ENCODE measurements at regions not wholly inside any gene's neighbourhood (a gene's known extent, or its start where the extent isn't known, plus 50 kb on each side); places are given as distances from the start of the nearest gene placed in this dataset.

DNA sequence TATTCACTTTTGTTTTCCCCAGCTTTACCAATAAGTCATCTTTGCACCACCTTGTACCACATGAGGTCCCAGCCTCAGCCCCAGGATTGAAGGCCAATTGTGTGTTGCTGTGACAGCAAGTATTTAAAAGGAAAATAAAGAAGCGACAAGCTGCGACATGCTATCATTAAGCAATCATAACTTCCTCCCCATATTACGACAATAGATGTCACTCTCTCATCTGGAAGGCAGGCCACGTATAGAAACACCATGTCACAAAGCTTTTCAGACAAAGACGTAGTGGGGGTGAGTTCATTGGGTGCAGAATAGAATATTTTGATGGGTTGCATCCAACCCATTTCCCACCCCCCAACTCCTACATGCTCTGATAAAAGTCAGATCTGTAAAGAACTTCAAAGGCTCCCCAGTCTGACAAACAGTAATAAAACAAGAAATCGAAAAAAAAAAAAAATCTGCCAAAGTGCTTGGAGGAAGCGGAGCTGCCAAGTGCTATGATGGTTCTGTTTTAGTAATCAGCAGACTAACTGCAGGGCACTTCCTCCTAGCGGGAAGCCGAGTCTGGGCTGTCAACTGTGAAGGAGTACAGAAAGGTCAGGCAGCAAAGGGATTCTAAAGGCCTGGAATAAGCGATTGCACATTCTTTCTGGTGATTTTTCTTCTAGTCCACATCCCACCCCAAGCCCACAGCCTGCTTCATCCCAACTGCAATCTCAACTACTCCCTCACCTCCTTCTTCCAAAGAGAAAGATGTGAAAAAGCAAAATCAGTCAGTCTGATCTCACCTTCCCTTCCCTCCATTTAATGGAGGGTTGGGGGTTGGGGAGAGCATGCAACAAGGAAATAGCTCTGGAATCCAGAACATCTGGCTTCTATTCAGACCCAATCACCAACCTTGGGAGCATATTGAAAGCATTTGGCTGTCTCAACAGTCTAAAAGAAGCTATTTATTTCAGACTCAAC is 131.4 kb upstream of the UBASH3B start:
- TF ChIP-seq, protein P1, sequence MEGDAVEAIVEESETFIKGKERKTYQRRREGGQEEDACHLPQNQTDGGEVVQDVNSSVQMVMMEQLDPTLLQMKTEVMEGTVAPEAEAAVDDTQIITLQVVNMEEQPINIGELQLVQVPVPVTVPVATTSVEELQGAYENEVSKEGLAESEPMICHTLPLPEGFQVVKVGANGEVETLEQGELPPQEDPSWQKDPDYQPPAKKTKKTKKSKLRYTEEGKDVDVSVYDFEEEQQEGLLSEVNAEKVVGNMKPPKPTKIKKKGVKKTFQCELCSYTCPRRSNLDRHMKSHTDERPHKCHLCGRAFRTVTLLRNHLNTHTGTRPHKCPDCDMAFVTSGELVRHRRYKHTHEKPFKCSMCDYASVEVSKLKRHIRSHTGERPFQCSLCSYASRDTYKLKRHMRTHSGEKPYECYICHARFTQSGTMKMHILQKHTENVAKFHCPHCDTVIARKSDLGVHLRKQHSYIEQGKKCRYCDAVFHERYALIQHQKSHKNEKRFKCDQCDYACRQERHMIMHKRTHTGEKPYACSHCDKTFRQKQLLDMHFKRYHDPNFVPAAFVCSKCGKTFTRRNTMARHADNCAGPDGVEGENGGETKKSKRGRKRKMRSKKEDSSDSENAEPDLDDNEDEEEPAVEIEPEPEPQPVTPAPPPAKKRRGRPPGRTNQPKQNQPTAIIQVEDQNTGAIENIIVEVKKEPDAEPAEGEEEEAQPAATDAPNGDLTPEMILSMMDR (conservative IDR thresholded peaks at IDR 0.05; ENCODE audit: control insufficient read depth, insufficient read depth, low read depth, low read length) = no peak
- peak; percentile 23 for DNase-seq (ENCODE audit: low read depth)

DNA sequence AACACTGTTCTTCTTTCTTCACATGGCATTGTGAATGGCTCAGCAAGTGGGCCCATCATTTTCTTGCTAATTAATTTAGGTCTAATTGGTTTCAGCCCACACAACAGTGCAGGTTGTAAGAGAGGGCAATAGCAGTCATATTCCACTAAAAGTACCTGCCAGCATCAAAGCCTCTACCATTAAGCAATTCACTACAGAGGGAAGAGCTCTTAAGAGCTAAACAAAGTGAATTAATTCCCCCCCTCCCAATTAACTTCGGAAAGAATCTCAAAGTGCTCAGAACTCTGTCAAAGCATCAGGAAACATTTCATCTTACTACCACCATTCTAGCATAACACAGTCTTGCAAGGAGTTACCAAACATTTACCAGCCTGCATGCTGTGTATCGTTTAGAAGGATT is 133.9 kb upstream of the UBASH3B start:
- TF ChIP-seq, protein P1 (conservative IDR thresholded peaks at IDR 0.05; ENCODE audit: control insufficient read depth, insufficient read depth, low read depth, low read length) = no peak
- H3K4me3 ChIP-seq (ENCODE audit: control insufficient read depth, low read depth, low read length) = no peak overlapping the region
- no peak for DNase-seq (ENCODE audit: low read depth)

More for the DNA sequence above, 131.4 kb upstream of the UBASH3B start:
- no peak overlapping the region for H3K4me3 ChIP-seq (ENCODE audit: control insufficient read depth, low read depth, low read length)

DNA sequence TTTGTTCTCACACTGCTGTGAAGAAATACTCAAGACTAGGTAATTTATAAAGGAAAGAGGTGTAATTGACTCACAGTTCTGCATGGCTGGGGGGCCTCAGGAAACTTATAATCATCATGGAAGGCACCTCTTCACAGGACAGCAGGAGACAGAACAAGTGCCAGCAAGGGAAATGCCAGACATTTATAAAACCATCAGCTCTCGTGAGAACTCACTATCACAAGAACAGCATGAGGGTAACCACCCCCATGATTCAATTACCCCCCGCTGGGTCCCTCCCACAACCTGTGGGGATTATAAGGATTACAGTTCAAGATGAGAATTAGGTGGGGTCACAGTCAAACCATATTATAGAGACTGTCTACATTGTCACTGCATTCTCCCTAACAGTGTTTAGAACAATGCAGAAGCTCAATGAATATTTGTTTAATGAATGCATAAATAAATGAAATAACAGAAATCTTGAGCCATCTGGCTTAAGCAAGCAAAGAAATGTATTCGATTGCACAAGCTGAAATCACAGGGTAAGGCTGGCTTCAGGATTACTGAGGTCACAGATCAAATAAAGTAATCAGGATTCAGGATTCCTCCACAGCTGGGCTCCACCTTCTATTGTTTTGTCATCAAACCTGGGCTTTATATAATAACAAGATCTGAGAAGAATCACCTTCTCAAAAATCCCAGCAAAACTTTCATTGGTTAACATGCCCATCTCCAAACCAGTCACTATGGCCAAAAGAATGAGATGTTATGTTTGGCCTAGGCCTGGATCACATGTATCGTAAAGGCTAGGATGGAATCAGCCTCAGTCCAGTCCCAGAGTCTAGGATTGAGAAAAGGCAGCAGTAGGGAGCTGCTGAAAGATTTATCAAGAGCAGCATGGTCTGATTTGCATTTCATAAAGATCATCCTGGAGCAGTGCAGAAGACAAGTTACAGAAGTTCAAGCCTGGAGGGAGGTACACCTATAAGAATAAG is 137.8 kb upstream of the UBASH3B start:
- TF ChIP-seq, protein P1 (conservative IDR thresholded peaks at IDR 0.05; ENCODE audit: control insufficient read depth, insufficient read depth, low read depth, low read length) = no peak
- DNase-seq (ENCODE audit: low read depth) = no peak
- H3K4me3 ChIP-seq (ENCODE audit: control insufficient read depth, low read depth, low read length) = no peak overlapping the region

DNA sequence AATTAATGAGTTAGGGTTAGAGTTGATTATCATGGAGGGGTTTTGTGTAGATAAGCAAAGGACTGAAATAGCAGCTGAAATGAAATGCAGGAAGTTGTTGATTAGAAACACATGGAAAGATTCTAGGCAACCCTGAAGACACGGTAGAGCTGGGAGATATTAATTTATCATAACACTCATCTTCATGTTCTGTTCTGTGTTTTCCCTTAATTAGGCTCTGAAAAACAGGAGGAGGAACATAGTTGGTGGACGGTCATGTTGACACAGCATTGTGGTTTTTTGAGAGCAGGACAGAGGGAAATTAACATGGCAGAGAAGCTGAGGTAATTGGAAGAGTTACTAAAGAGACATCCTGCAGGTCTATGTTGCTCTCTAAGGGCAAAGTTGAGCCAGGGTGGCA is 138.8 kb upstream of the UBASH3B start:
- TF ChIP-seq, protein P1 (conservative IDR thresholded peaks at IDR 0.05; ENCODE audit: control insufficient read depth, insufficient read depth, low read depth, low read length) = no peak
- H3K4me3 ChIP-seq (ENCODE audit: control insufficient read depth, low read depth, low read length) = no peak overlapping the region
- DNase-seq (ENCODE audit: low read depth) = no peak

DNA sequence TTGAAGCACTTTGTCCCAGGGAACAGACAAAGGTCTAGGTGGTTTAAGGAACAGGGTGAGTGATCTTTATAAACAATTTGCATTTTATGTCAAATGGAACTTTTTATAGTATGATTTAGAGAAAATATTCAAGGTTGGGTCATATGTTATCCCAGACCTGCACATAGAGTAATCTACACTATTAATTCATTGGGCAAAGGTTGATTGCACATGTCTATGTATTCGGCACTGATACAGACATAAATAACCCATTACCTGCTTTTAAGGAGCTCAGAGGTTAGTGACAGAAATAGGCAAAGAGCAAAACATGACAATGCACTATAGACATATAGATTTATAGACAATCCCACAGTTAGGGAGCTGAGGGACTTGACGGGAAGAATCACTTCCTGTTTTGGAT is 141.5 kb upstream of the UBASH3B start:
- TF ChIP-seq, protein P1 (conservative IDR thresholded peaks at IDR 0.05; ENCODE audit: control insufficient read depth, insufficient read depth, low read depth, low read length) = no peak
- no peak overlapping the region for H3K4me3 ChIP-seq (ENCODE audit: control insufficient read depth, low read depth, low read length)
- DNase-seq (ENCODE audit: low read depth) = no peak

DNA sequence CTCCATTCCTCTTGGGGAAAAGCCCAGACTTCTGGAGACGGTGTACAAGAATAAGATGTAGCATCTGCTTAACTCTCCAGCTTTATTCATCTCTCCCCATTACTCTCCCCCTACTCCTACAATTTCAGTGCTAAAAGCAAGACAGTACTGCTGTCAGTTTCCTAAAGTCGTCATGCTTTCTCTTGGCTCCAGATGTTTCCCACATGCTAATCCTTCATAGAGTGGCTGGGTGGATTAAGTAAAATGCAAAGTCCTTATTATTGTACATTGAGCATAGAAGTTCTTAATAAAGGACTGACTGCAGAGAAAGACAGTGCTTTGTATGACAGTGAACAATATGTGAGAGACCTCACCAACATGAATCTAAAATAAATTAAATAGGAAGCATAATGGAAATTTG is 142.2 kb upstream of the UBASH3B start:
- TF ChIP-seq, protein P1 (conservative IDR thresholded peaks at IDR 0.05; ENCODE audit: control insufficient read depth, insufficient read depth, low read depth, low read length) = no peak
- H3K4me3 ChIP-seq (ENCODE audit: control insufficient read depth, low read depth, low read length) = no peak overlapping the region
- no peak for DNase-seq (ENCODE audit: low read depth)

Data from fibroblast of mammary gland (primary cell).